Neutrophil (primary cell): ENCODE measurements at regions not wholly inside any gene's neighbourhood (a gene's known extent, or its start where the extent isn't known, plus 50 kb on each side); places are given as distances from the start of the nearest gene placed in this dataset.

Experiments
- H3K27ac ChIP-seq: fragments of 200-600 bp; sonication (generic); 2 replicates; pipeline ENCODE4 v1.5.1; 2016; ENCODE audit warnings: mild to moderate bottlenecking, moderate library complexity
- H3K27me3 ChIP-seq: fragments of 200-600 bp; sonication (generic); 2 replicates; pipeline ENCODE4 v1.6.0; 2016; ENCODE audit warnings: mild to moderate bottlenecking
- H3K36me3 ChIP-seq: fragments of 200-600 bp; sonication (generic); 2 replicates; pipeline ENCODE4 v1.5.1; 2017
- H3K4me1 ChIP-seq, 2 experiments: fragments of 200-600 bp in 1 of 2; sonication (generic) in 1 of 2; 1 replicate in 1 of 2; 2 replicates in 1 of 2; pipeline versions ENCODE4 v1.5.1 to v1.6.1; 2013 to 2016; ENCODE audit warnings: low read depth in 1 of 2, low read length in 1 of 2, mild to moderate bottlenecking in 1 of 2, moderate library complexity in 1 of 2; ENCODE audit not compliant: control insufficient read depth in 1 of 2, insufficient read depth in 1 of 2
- H3K4me3 ChIP-seq, 2 experiments: fragments of 200-600 bp in 1 of 2; sonication (generic) in 1 of 2; 1 replicate in 1 of 2; 2 replicates in 1 of 2; pipeline ENCODE4 v1.5.1; 2013 to 2016; ENCODE audit warnings: low read depth in 1 of 2, low read length in 1 of 2, mild to moderate bottlenecking in 1 of 2, moderate library complexity in 1 of 2
- H3K9me3 ChIP-seq: fragments of 200-600 bp; sonication (generic); 2 replicates; pipeline ENCODE4 v1.5.1; 2016
- CTCF ChIP-seq: fragments of 200-600 bp; sonication (generic); IDR thresholded peaks from 2 replicates; pipeline ENCODE4 v1.5.1; 2016; ENCODE audit warnings: antibody characterized with exemption

- Histone ChIP-seq H3K4me1 (no peaks in the 10 kb centered on the region), H3K27me3 (no peaks in the 10 kb centered on the region), H3K4me3 (no peak overlapping the region), H3K9me3 (no peaks in the 10 kb centered on the region), H3K36me3 (no peaks in the 10 kb centered on the region), H3K27ac (no peak overlapping the region)
- no peak for TF ChIP-seq CTCF
Observed at GRCh38 chr1:199639453-199639852, 388.1 kb upstream of the NR5A2 start.

- Histone ChIP-seq H3K27ac (no peak overlapping the region), H3K4me3 (no peak overlapping the region), H3K36me3 (no peaks in the 10 kb centered on the region), H3K4me1 (no peaks in the 10 kb centered on the region), H3K27me3 (no peaks in the 10 kb centered on the region), H3K9me3 (no peaks in the 10 kb centered on the region)
- no peak for TF ChIP-seq CTCF
Observed at GRCh38 chr1:199641531-199641930, 386.0 kb upstream of the NR5A2 start.

- Histone ChIP-seq H3K27me3 (no peaks in the 10 kb centered on the region), H3K4me1 (no peaks in the 10 kb centered on the region), H3K36me3 (no peaks in the 10 kb centered on the region), H3K9me3 (no peaks in the 10 kb centered on the region), H3K27ac (no peak overlapping the region), H3K4me3 (no peak overlapping the region)
- no peak for TF ChIP-seq CTCF
Observed at GRCh38 chr1:199644912-199645311, 382.6 kb upstream of the NR5A2 start.

- no peaks in the 10 kb centered on the region for H3K9me3 ChIP-seq
- H3K4me3 ChIP-seq = no peak overlapping the region
- no peak overlapping the region for H3K27ac ChIP-seq
- H3K36me3 ChIP-seq = no peaks in the 10 kb centered on the region
- no peaks in the 10 kb centered on the region for H3K4me1 ChIP-seq
- no peak for TF ChIP-seq CTCF
- no peaks in the 10 kb centered on the region for H3K27me3 ChIP-seq
Observed at GRCh38 chr1:199646761-199647160, 380.7 kb upstream of the NR5A2 start.

- Histone ChIP-seq H3K27me3 (no peaks in the 10 kb centered on the region), H3K36me3 (no peaks in the 10 kb centered on the region), H3K4me3 (no peak overlapping the region), H3K4me1 (no peaks in the 10 kb centered on the region), H3K9me3 (no peaks in the 10 kb centered on the region), H3K27ac (no peak overlapping the region)
- TF ChIP-seq CTCF = no peak
Observed at GRCh38 chr1:199657449-199657848, 370.1 kb upstream of the NR5A2 start.

GRCh38 chr1:199660071-199660470, 367.4 kb upstream of the NR5A2 start:
- H3K27me3 ChIP-seq = no peaks in the 10 kb centered on the region
- no peaks in the 10 kb centered on the region for H3K4me1 ChIP-seq
- H3K4me3 ChIP-seq = no peak overlapping the region
- no peaks in the 10 kb centered on the region for H3K36me3 ChIP-seq
- TF ChIP-seq CTCF = no peak
- no peak overlapping the region for H3K27ac ChIP-seq
- no peaks in the 10 kb centered on the region for H3K9me3 ChIP-seq
